PFSK-1 (cell line): ENCODE measurements at regions not wholly inside any gene's neighbourhood (a gene's known extent, or its start where the extent isn't known, plus 50 kb on each side); places are given as distances from the start of the nearest gene placed in this dataset.

ENCODE experiments used
- POLR2AphosphoS5 ChIP-seq: IDR thresholded peaks from 2 replicates; pipeline ENCODE4 v1.6.1; 2012; ENCODE audit warnings: low read depth, mild to moderate bottlenecking, control low read depth, low read length, moderate library complexity
- TAF1 ChIP-seq: IDR thresholded peaks from 2 replicates; pipeline ENCODE4 v1.6.1; 2012; ENCODE audit warnings: low read length, control low read depth, borderline replicate concordance; ENCODE audit not compliant: insufficient read depth
- TF ChIP-seq, protein P1 (sequence below), 2 experiments: IDR thresholded peaks; 2 replicates each; pipeline versions ENCODE4 v1.6.1 to v1.8.0; 2011 to 2012; ENCODE audit warnings: low read depth in 2 of 2, low read length in 2 of 2, control low read depth in 1 of 2, inconsistent platforms in 1 of 2, mild to moderate bottlenecking in 1 of 2, moderate library complexity in 1 of 2; ENCODE audit not compliant: insufficient read depth in 1 of 2

- TF ChIP-seq POLR2AphosphoS5 (no peak), TAF1 (no peak)
- TF ChIP-seq, protein P1, sequence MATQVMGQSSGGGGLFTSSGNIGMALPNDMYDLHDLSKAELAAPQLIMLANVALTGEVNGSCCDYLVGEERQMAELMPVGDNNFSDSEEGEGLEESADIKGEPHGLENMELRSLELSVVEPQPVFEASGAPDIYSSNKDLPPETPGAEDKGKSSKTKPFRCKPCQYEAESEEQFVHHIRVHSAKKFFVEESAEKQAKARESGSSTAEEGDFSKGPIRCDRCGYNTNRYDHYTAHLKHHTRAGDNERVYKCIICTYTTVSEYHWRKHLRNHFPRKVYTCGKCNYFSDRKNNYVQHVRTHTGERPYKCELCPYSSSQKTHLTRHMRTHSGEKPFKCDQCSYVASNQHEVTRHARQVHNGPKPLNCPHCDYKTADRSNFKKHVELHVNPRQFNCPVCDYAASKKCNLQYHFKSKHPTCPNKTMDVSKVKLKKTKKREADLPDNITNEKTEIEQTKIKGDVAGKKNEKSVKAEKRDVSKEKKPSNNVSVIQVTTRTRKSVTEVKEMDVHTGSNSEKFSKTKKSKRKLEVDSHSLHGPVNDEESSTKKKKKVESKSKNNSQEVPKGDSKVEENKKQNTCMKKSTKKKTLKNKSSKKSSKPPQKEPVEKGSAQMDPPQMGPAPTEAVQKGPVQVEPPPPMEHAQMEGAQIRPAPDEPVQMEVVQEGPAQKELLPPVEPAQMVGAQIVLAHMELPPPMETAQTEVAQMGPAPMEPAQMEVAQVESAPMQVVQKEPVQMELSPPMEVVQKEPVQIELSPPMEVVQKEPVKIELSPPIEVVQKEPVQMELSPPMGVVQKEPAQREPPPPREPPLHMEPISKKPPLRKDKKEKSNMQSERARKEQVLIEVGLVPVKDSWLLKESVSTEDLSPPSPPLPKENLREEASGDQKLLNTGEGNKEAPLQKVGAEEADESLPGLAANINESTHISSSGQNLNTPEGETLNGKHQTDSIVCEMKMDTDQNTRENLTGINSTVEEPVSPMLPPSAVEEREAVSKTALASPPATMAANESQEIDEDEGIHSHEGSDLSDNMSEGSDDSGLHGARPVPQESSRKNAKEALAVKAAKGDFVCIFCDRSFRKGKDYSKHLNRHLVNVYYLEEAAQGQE (IDR thresholded peaks at IDR 0.05; ENCODE audit: insufficient read depth in 1 of 2, low read depth in 2 of 2, low read length in 2 of 2): no peak
Observed at GRCh38 chr6:105879146-105879545, 207.0 kb upstream of the PRDM1 start.
